ENCODE measurements at regions not wholly inside any gene's neighbourhood (a gene's known extent, or its start where the extent isn't known, plus 50 kb on each side); places are given as distances from the start of the nearest gene placed in this dataset.

- TF ChIP-seq, protein P1, sequence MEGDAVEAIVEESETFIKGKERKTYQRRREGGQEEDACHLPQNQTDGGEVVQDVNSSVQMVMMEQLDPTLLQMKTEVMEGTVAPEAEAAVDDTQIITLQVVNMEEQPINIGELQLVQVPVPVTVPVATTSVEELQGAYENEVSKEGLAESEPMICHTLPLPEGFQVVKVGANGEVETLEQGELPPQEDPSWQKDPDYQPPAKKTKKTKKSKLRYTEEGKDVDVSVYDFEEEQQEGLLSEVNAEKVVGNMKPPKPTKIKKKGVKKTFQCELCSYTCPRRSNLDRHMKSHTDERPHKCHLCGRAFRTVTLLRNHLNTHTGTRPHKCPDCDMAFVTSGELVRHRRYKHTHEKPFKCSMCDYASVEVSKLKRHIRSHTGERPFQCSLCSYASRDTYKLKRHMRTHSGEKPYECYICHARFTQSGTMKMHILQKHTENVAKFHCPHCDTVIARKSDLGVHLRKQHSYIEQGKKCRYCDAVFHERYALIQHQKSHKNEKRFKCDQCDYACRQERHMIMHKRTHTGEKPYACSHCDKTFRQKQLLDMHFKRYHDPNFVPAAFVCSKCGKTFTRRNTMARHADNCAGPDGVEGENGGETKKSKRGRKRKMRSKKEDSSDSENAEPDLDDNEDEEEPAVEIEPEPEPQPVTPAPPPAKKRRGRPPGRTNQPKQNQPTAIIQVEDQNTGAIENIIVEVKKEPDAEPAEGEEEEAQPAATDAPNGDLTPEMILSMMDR (IDR thresholded peaks at IDR 0.05), result no peak
- no peak for TF ChIP-seq POLR2A (IDR thresholded peaks at IDR 0.05)
Observed at GRCh38 chr12:33786532-33786931, 235.8 kb upstream of the ALG10 start.
